ENCODE measurements at regions not wholly inside any gene's neighbourhood (a gene's known extent, or its start where the extent isn't known, plus 50 kb on each side); places are given as distances from the start of the nearest gene placed in this dataset.

- TF ChIP-seq ZNF274 (IDR thresholded peaks at IDR 0.05; ENCODE audit: low read depth, low read length) (no peak), YY1 (IDR thresholded peaks at IDR 0.05; ENCODE audit: insufficient read depth, insufficient read length) (no peak)
These were observed 971.0 kb downstream of the NCAM2 start for GRCh38 chr21:21969211-21969610.

All from NT2/D1 (cell line).